ENCODE measurements at regions not wholly inside any gene's neighbourhood (a gene's known extent, or its start where the extent isn't known, plus 50 kb on each side); places are given as distances from the start of the nearest gene placed in this dataset.
"Not testable (repeated sequence)": the region's sequence is repeated elsewhere in the genome, so short reads cannot be mapped to it uniquely, and the experiment has no call there.

- no peak for DNase-seq (ENCODE audit: low read depth)
- no peak overlapping the region for H3K4me3 ChIP-seq (ENCODE audit: low read depth, low read length)
- TF ChIP-seq, protein P1, sequence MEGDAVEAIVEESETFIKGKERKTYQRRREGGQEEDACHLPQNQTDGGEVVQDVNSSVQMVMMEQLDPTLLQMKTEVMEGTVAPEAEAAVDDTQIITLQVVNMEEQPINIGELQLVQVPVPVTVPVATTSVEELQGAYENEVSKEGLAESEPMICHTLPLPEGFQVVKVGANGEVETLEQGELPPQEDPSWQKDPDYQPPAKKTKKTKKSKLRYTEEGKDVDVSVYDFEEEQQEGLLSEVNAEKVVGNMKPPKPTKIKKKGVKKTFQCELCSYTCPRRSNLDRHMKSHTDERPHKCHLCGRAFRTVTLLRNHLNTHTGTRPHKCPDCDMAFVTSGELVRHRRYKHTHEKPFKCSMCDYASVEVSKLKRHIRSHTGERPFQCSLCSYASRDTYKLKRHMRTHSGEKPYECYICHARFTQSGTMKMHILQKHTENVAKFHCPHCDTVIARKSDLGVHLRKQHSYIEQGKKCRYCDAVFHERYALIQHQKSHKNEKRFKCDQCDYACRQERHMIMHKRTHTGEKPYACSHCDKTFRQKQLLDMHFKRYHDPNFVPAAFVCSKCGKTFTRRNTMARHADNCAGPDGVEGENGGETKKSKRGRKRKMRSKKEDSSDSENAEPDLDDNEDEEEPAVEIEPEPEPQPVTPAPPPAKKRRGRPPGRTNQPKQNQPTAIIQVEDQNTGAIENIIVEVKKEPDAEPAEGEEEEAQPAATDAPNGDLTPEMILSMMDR (IDR thresholded peaks at IDR 0.05; ENCODE audit: low read depth, low read length), result no peak
- TF ChIP-seq MYC (IDR thresholded peaks at IDR 0.05; ENCODE audit: low read depth, low read length) (no peak), POLR2A (IDR thresholded peaks at IDR 0.05; ENCODE audit: extremely low read depth, insufficient read length) (no peak)
- TF ChIP-seq, protein P2, sequence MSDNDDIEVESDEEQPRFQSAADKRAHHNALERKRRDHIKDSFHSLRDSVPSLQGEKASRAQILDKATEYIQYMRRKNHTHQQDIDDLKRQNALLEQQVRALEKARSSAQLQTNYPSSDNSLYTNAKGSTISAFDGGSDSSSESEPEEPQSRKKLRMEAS (IDR thresholded peaks at IDR 0.05; ENCODE audit: low read depth, low read length), result no peak
These were observed 199.1 kb upstream of the OR13F1 start for GRCh38 chr9:104304925-104305324.

DNA sequence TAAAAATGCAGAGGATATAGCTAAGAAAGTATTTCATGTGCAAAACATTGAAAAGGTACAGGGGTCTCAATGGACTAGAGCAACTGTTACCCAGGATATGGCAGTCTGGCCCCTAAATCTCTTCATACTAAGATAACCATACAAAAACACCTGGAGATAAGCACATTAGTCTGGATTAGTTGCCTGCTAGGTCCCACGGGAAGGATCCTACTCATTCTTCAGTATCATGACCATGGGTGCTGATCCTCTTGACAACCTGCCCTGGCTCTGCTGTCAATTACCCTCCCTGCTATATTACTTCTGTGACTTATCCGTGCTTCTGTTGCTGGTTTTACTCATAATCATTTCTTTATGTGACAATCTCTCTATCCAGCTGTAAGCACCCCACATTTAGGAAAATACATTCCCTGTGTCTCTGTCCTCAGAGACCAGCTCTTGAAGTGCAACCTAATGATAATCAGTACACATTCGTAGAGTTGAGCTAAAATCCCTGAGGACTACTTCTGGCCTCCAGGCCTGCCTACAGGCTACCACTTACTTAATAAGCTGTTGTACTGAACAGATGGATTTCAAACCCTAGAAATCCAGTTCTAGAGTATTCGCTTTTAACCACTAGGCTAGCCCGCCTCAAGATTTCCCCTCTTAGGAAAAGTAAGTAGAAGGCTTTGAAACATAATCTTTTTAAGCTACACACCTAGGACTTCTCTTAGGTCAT, 190.5 kb upstream of the OR13F1 start:
- DNase-seq (ENCODE audit: low read depth), result no peak
- TF ChIP-seq, protein P2 (IDR thresholded peaks at IDR 0.05; ENCODE audit: low read depth, low read length), result no peak
- TF ChIP-seq, protein P1 (IDR thresholded peaks at IDR 0.05; ENCODE audit: low read depth, low read length), result no peak
- no peak for TF ChIP-seq POLR2A (IDR thresholded peaks at IDR 0.05; ENCODE audit: extremely low read depth, insufficient read length)

GRCh38 chr9:104316201-104317009, 187.7 kb upstream of the OR13F1 start:
- not testable (repeated sequence) for H3K4me3 ChIP-seq (ENCODE audit: low read depth, low read length); DNase-seq (ENCODE audit: low read depth)

More for the DNA sequence above, 190.5 kb upstream of the OR13F1 start:
- H3K4me3 ChIP-seq (ENCODE audit: low read depth, low read length), result no peak overlapping the region

- DNase-seq (ENCODE audit: low read depth), result no peak
- TF ChIP-seq POLR2A (IDR thresholded peaks at IDR 0.05; ENCODE audit: extremely low read depth, insufficient read length), result no peak
- TF ChIP-seq, protein P1 (IDR thresholded peaks at IDR 0.05; ENCODE audit: low read depth, low read length), result no peak
- TF ChIP-seq, protein P2 (IDR thresholded peaks at IDR 0.05; ENCODE audit: low read depth, low read length), result no peak
- no peak for TF ChIP-seq MYC (IDR thresholded peaks at IDR 0.05; ENCODE audit: low read depth, low read length)
- no peak overlapping the region for H3K4me3 ChIP-seq (ENCODE audit: low read depth, low read length)
These were observed 184.9 kb upstream of the OR13F1 start for GRCh38 chr9:104319198-104319597.

GRCh38 chr9:104319685-104320084, 184.4 kb upstream of the OR13F1 start:
- TF ChIP-seq POLR2A (IDR thresholded peaks at IDR 0.05; ENCODE audit: extremely low read depth, insufficient read length), result no peak
- H3K4me3 ChIP-seq (ENCODE audit: low read depth, low read length), result no peak overlapping the region
- DNase-seq (ENCODE audit: low read depth), result no peak

GRCh38 chr9:104322596-104322995, 181.5 kb upstream of the OR13F1 start:
- no peak overlapping the region for H3K4me3 ChIP-seq (ENCODE audit: low read depth, low read length)
- no peak for DNase-seq (ENCODE audit: low read depth)
- no peak for TF ChIP-seq MYC (IDR thresholded peaks at IDR 0.05; ENCODE audit: low read depth, low read length)
- TF ChIP-seq POLR2A (IDR thresholded peaks at IDR 0.05; ENCODE audit: extremely low read depth, insufficient read length), result no peak
- TF ChIP-seq, protein P2 (IDR thresholded peaks at IDR 0.05; ENCODE audit: low read depth, low read length), result no peak
- TF ChIP-seq, protein P1 (IDR thresholded peaks at IDR 0.05; ENCODE audit: low read depth, low read length), result no peak

- H3K4me3 ChIP-seq (ENCODE audit: low read depth, low read length); DNase-seq (ENCODE audit: low read depth): not testable (repeated sequence)
These were observed 179.9 kb upstream of the OR13F1 start for GRCh38 chr9:104323967-104324694.
